OCI-LY3 (cell line): ENCODE measurements at regions not wholly inside any gene's neighbourhood (a gene's known extent, or its start where the extent isn't known, plus 50 kb on each side); places are given as distances from the start of the nearest gene placed in this dataset.

ENCODE experiments used
- H2AFZ ChIP-seq: fragments of 200-600, 300-600 bp; shearing (Covaris generic); 2 replicates; pipeline ENCODE4 v1.6.0; 2014; ENCODE audit warnings: antibody characterized with exemption, low read depth, low read length
- H3K27ac ChIP-seq: fragments of 200-600, 300-600 bp; sonication (generic); 2 replicates; pipeline ENCODE4 v1.5.1; 2014; ENCODE audit warnings: mild to moderate bottlenecking, low read length, moderate library complexity, mixed read lengths
- H3K27me3 ChIP-seq: fragments of 200-600, 300-600 bp; sonication (generic); 2 replicates; pipeline ENCODE4 v1.6.1; 2014; ENCODE audit warnings: low read depth, low read length, mixed read lengths
- H3K36me3 ChIP-seq: fragments of 200-600, 300-600 bp; sonication (generic); replicated peaks from 2 replicates; pipeline ENCODE3; 2014; ENCODE audit warnings: low read depth, low read length, mixed read lengths
- H3K4me1 ChIP-seq: fragments of 300-600, 200-600 bp; sonication (generic); 2 replicates; pipeline ENCODE4 v1.6.1; 2014; ENCODE audit warnings: low read length, mixed read lengths
- H3K4me2 ChIP-seq: fragments of 200-600, 300-600 bp; sonication (generic); 2 replicates; pipeline ENCODE4 v1.6.1; 2014; ENCODE audit warnings: low read length, mixed read lengths
- H3K4me3 ChIP-seq: fragments of 300-600, 200-600 bp; sonication (generic); 2 replicates; pipeline ENCODE4 v1.5.1; 2014; ENCODE audit warnings: antibody characterized with exemption, mild to moderate bottlenecking, low read length, moderate library complexity
- H3K79me2 ChIP-seq: fragments of 300-600, 200-600 bp; shearing (Covaris generic); 2 replicates; pipeline ENCODE4 v1.6.1; 2014; ENCODE audit warnings: mild to moderate bottlenecking, low read length, mixed read lengths
- H3K9ac ChIP-seq: fragments of 300-600, 200-600 bp; shearing (Covaris generic); 2 replicates; pipeline ENCODE4 v1.6.0; 2014; ENCODE audit warnings: mild to moderate bottlenecking, low read length, moderate library complexity
- H3K9me3 ChIP-seq: fragments of 200-600, 300-600 bp; shearing (Covaris generic); 2 replicates; pipeline ENCODE4 v1.6.1; 2014; ENCODE audit warnings: low read length, mixed read lengths; ENCODE audit not compliant: insufficient read depth
- H4K20me1 ChIP-seq: fragments of 200-600, 300-600 bp; sonication (generic); 2 replicates; pipeline ENCODE4 v1.6.1; 2016; ENCODE audit warnings: low read length, mixed read lengths; ENCODE audit not compliant: insufficient read depth
- EZH2phosphoT487 ChIP-seq: fragments of 200-600 bp; shearing (Covaris generic); IDR thresholded peaks from 2 replicates; pipeline ENCODE4 v1.6.1; 2018; ENCODE audit warnings: antibody characterized with exemption, mixed run types, low read depth
- TF ChIP-seq, protein P1 (sequence below): fragments of 200-600, 300-600 bp; sonication (generic); IDR thresholded peaks from 2 replicates; pipeline ENCODE4 v1.5.1; 2014; ENCODE audit warnings: antibody characterized with exemption, low read length, low read depth

DNA sequence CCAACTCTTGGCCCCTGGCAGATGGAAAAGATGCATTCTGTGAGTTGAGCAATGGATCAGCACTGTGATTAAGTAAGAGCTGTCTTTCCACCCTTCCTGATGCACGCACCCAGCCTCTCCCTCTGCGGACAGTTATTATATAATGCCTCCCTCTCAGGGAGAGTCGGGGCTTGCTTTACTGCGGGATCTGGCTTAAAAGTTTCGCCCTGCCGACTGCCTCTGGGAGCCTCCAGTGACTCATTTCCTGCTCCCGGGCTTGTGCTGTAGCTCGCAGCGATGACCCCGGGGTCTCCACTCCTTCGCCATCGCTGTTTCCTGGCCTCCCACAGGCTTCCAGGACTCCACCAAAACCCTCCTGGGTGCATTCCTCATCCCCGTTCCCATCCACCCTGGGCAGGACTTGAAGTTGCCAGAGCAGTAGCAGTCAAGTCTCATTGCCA lies 107.4 kb upstream of the SLC7A1 start:
- no peak overlapping the region for H3K4me2 ChIP-seq
- H3K27ac ChIP-seq: no peak overlapping the region
- H3K9ac ChIP-seq: no peak overlapping the region
- H3K79me2 ChIP-seq: no peaks in the 10 kb centered on the region
- H3K9me3 ChIP-seq: no peaks in the 10 kb centered on the region
- H4K20me1 ChIP-seq: no peaks in the 10 kb centered on the region
- no peak for TF ChIP-seq EZH2phosphoT487
- TF ChIP-seq, protein P1, sequence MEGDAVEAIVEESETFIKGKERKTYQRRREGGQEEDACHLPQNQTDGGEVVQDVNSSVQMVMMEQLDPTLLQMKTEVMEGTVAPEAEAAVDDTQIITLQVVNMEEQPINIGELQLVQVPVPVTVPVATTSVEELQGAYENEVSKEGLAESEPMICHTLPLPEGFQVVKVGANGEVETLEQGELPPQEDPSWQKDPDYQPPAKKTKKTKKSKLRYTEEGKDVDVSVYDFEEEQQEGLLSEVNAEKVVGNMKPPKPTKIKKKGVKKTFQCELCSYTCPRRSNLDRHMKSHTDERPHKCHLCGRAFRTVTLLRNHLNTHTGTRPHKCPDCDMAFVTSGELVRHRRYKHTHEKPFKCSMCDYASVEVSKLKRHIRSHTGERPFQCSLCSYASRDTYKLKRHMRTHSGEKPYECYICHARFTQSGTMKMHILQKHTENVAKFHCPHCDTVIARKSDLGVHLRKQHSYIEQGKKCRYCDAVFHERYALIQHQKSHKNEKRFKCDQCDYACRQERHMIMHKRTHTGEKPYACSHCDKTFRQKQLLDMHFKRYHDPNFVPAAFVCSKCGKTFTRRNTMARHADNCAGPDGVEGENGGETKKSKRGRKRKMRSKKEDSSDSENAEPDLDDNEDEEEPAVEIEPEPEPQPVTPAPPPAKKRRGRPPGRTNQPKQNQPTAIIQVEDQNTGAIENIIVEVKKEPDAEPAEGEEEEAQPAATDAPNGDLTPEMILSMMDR: no peak
- H3K27me3 ChIP-seq: 0 out of 2 replicates have a peak, but pooled peaks cover 5% of the 10 kb centered on the region
- no peak overlapping the region for H3K4me3 ChIP-seq
- no peaks in the 10 kb centered on the region for H3K36me3 ChIP-seq
- H3K4me1 ChIP-seq: peaks cover 22% of the 10 kb centered on the region
- H2AFZ ChIP-seq: no peak overlapping the region

DNA sequence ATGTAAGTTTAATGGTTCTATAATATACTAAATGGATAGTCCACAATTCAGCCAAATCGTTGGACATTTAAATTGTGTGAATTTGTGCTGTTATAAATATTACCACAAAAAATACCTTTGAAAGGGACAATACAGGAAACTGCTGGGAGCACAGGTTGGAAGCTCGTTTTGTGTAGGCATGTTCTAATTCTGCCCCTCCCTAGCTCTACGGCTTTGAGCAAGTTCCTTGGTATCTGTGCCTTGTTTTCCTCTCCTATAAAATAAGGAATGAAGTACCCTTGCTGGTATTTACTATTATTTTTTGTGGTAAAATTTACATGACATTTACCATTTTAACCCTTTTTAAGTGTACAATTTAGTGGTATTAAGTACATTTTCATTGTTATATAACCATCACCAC lies 102.6 kb upstream of the SLC7A1 start:
- no peak overlapping the region for H3K4me3 ChIP-seq
- H3K79me2 ChIP-seq: no peaks in the 10 kb centered on the region
- no peaks in the 10 kb centered on the region for H3K9me3 ChIP-seq
- H3K4me2 ChIP-seq: no peak overlapping the region
- TF ChIP-seq, protein P1: no peak
- TF ChIP-seq EZH2phosphoT487: no peak
- no peaks in the 10 kb centered on the region for H3K4me1 ChIP-seq
- H2AFZ ChIP-seq: no peak overlapping the region
- H3K27me3 ChIP-seq: 0 out of 2 replicates have a peak, but pooled peaks cover 4% of the 10 kb centered on the region
- H3K36me3 ChIP-seq: no peaks in the 10 kb centered on the region
- H3K27ac ChIP-seq: no peak overlapping the region
- no peak overlapping the region for H3K9ac ChIP-seq
- H4K20me1 ChIP-seq: no peaks in the 10 kb centered on the region

DNA sequence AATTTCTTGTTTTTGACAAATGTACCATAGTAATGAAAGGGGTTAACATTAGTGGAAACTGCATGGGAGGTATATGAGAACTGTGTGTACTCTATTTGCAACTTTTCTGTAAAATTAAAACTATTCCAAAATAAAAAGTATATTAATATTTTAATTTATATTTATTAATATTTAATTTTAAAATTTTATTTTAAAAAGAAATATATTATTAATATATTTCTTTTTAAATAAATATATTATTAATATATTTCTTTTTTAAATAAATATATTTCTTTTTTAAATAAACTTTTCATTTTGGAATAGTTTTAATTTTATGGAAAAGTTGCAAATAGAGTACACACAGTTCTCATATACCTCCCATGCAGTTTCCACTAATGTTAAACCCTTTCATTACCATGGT lies 101.1 kb upstream of the SLC7A1 start:
- no peak for TF ChIP-seq EZH2phosphoT487
- TF ChIP-seq, protein P1: no peak
- H3K27me3 ChIP-seq: 0 out of 2 replicates have a peak, but pooled peaks cover 4% of the 10 kb centered on the region
- no peaks in the 10 kb centered on the region for H3K79me2 ChIP-seq
- H3K9me3 ChIP-seq: no peaks in the 10 kb centered on the region
- no peak overlapping the region for H2AFZ ChIP-seq
- H3K4me3 ChIP-seq: no peak overlapping the region
- H4K20me1 ChIP-seq: no peaks in the 10 kb centered on the region
- no peak overlapping the region for H3K9ac ChIP-seq
- H3K4me2 ChIP-seq: no peak overlapping the region
- H3K36me3 ChIP-seq: no peaks in the 10 kb centered on the region
- H3K4me1 ChIP-seq: no peaks in the 10 kb centered on the region
- H3K27ac ChIP-seq: no peak overlapping the region

DNA sequence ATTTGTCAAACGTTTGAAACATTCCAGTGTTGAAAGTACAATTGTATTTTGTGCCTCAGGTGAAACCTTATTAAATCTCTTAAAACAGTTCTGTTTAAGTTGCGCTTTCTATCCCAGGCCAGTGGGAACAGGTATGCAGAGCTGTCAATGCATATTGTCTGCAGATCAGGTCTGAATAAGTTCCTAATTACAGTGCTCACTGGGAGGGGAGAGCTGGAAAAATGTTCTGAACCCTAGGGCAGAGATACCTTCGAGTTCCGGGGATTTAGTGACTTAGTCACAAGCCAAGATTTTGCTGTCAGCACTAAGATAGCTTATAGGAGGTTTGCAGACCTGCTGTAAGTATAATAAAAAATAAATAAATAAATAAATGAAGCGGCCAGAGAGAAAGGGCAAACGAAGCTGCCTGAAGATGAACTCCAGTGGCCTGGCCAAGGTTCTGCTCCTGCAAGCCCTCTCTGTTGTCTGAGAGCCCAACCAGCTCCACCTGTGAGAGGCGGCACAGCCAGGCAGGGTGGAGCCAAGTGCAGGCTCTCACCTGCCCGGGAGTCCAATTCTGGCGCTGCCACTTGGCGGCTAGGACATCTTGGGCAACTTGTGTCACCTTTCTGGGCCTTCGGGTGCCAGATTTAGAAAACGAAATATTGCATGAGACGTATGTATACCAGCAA lies 97.9 kb upstream of the SLC7A1 start:
- H3K36me3 ChIP-seq: no peaks in the 10 kb centered on the region
- H3K4me1 ChIP-seq: peaks cover 17% of the 10 kb centered on the region
- H3K9ac ChIP-seq: no peak overlapping the region
- H3K27ac ChIP-seq: no peak overlapping the region
- no peak overlapping the region for H3K4me2 ChIP-seq
- H3K27me3 ChIP-seq: 0 out of 2 replicates have a peak, but pooled peaks cover 4% of the 10 kb centered on the region
- TF ChIP-seq, protein P1: no peak
- TF ChIP-seq EZH2phosphoT487: no peak
- H2AFZ ChIP-seq: no peak overlapping the region
- no peaks in the 10 kb centered on the region for H3K79me2 ChIP-seq
- no peak overlapping the region for H3K4me3 ChIP-seq
- no peaks in the 10 kb centered on the region for H4K20me1 ChIP-seq
- no peaks in the 10 kb centered on the region for H3K9me3 ChIP-seq
